Vagina (tissue), 2 donors: ENCODE measurements at regions not wholly inside any gene's neighbourhood (a gene's known extent, or its start where the extent isn't known, plus 50 kb on each side); places are given as distances from the start of the nearest gene placed in this dataset.
"Not testable (repeated sequence)": the region's sequence is repeated elsewhere in the genome, so short reads cannot be mapped to it uniquely, and the experiment has no call there.

Source experiments
- DNase-seq, 2 donors: peaks; one replicate each; pipeline ENCODE4 v3.0.0-alpha.2; 2017; ENCODE audit errors: extremely low spot score in 2 of 2
- H3K27ac ChIP-seq: fragments of 200-600 bp; sonication (generic); one replicate; pipeline ENCODE4 v1.5.1; 2019
- H3K27me3 ChIP-seq: fragments of 200-600 bp; sonication (generic); one replicate; pipeline ENCODE4 v1.5.1; 2019
- H3K36me3 ChIP-seq, 2 donors: fragments of 200-600 bp; sonication (generic); one replicate each; pipeline ENCODE4 v1.5.1; 2017 to 2019
- H3K4me1 ChIP-seq: fragments of 200-600 bp; sonication (generic); one replicate; pipeline ENCODE4 v1.5.1; 2019
- H3K4me3 ChIP-seq, 2 donors: fragments of 200-600 bp; sonication (generic); 1 replicate in 1 of 2; 2 replicates in 1 of 2; pipeline ENCODE4 v1.5.1; 2016 to 2019
- H3K9me3 ChIP-seq: fragments of 200-600 bp; sonication (generic); one replicate; pipeline ENCODE4 v1.5.1; 2019
- POLR2A ChIP-seq, 2 donors: fragments of 450-650 bp; IDR thresholded peaks; one replicate each; pipeline ENCODE4 v1.6.1; 2017; ENCODE audit warnings: antibody characterized with exemption in 2 of 2, mild to moderate bottlenecking in 2 of 2, moderate library complexity in 2 of 2
- POLR2AphosphoS5 ChIP-seq, 2 donors: sonication (generic); formaldehyde crosslinking; IDR thresholded peaks; one replicate each; pipeline ENCODE4 v1.9.0; 2017; ENCODE audit warnings: antibody characterized with exemption in 2 of 2, mild to moderate bottlenecking in 2 of 2, low read depth in 1 of 2; ENCODE audit not compliant: insufficient read depth in 1 of 2
- intact Hi-C: fragments of 100-400 bp; cut with DNase I; formaldehyde crosslinking; loops from one replicate; pipeline ENCODE4 v1.15.1; 2023
- TF ChIP-seq, protein P1 (sequence below), 3 experiments: fragments of 450-650 bp in 2 of 3; fragments of 200-600 bp in 1 of 3; sonication (generic) in 1 of 3; IDR thresholded peaks; one replicate each; pipeline ENCODE4 v1.5.1; 2017 to 2019; ENCODE audit warnings: antibody characterized with exemption in 3 of 3, mild to moderate bottlenecking in 2 of 3, moderate library complexity in 2 of 3

DNA sequence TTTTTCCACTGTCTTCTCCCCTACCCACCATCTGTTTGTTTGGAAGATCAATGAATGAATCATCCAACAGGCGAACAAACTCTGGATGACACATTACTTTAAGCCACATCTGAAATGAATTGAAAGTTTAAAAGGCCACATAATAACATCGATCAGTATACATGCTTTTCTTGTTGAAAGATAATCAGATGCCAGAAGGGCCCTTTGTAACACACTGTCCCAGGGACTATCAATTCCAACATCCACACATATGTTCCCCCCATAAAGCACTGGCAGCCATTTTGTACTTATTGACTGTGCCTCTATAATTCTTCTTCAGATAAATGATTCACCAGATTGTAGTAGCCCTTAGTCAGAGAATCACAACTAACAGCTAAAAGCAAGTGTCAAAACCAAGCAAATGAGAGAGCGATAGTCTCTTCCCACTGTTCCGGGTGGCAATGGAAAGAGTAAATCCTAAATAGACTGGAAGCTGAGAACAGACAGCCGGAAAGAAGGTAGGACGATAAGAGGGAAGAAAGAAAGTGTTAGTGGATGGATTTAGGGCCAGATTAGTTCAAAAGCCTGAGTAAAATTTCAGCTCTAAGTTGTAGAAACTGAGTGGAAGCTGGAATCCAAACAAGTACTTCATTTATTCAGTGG, 184.9 kb upstream of the TENT5A start:
- Histone ChIP-seq H3K9me3 (no peaks in the 10 kb centered on the region), H3K36me3 (no peaks in the 10 kb centered on the region), H3K27ac (peak overlapping the region; percentile 12), H3K27me3 (no peaks in the 10 kb centered on the region), H3K4me3 (no peak overlapping the region), H3K4me1 (no peaks in the 10 kb centered on the region)
- TF ChIP-seq POLR2A (IDR thresholded peaks at IDR 0.05) = no peak
- TF ChIP-seq POLR2AphosphoS5 (IDR thresholded peaks at IDR 0.05; ENCODE audit: insufficient read depth in 1 of 2, low read depth in 1 of 2) = no peak
- TF ChIP-seq, protein P1, sequence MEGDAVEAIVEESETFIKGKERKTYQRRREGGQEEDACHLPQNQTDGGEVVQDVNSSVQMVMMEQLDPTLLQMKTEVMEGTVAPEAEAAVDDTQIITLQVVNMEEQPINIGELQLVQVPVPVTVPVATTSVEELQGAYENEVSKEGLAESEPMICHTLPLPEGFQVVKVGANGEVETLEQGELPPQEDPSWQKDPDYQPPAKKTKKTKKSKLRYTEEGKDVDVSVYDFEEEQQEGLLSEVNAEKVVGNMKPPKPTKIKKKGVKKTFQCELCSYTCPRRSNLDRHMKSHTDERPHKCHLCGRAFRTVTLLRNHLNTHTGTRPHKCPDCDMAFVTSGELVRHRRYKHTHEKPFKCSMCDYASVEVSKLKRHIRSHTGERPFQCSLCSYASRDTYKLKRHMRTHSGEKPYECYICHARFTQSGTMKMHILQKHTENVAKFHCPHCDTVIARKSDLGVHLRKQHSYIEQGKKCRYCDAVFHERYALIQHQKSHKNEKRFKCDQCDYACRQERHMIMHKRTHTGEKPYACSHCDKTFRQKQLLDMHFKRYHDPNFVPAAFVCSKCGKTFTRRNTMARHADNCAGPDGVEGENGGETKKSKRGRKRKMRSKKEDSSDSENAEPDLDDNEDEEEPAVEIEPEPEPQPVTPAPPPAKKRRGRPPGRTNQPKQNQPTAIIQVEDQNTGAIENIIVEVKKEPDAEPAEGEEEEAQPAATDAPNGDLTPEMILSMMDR (IDR thresholded peaks at IDR 0.05) = no peak
- no peak for DNase-seq
- intact Hi-C loops = no loop called here

DNA sequence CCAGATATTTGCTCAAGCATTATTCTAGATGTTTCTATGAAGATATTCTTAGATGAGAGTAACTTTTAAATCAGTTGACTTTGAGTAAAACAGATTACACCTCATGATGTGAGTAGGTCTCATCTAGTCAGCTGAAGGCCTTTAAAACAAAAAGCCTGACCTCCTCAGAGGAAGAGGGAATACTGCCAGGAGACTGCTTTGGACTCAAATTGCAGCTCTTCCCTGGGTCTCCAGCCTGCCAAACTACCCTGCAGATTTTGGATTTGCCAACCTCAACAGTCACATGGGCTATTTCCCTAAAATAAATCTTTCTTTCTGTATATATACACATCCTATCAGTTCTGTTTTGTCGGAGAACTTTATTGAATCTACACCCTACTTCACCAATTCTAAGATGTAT, 182.5 kb upstream of the TENT5A start:
- DNase-seq = no peak
- intact Hi-C loops = no loop called here
- no peaks in the 10 kb centered on the region for H3K27me3 ChIP-seq
- TF ChIP-seq, protein P1 (IDR thresholded peaks at IDR 0.05) = no peak
- TF ChIP-seq POLR2AphosphoS5 (IDR thresholded peaks at IDR 0.05; ENCODE audit: insufficient read depth in 1 of 2, low read depth in 1 of 2) (no peak), POLR2A (IDR thresholded peaks at IDR 0.05) (no peak)
- H3K4me3 ChIP-seq = no peak overlapping the region
- H3K27ac ChIP-seq = no peak overlapping the region
- no peaks in the 10 kb centered on the region for H3K36me3 ChIP-seq
- H3K9me3 ChIP-seq = no peaks in the 10 kb centered on the region
- H3K4me1 ChIP-seq = no peaks in the 10 kb centered on the region

DNA sequence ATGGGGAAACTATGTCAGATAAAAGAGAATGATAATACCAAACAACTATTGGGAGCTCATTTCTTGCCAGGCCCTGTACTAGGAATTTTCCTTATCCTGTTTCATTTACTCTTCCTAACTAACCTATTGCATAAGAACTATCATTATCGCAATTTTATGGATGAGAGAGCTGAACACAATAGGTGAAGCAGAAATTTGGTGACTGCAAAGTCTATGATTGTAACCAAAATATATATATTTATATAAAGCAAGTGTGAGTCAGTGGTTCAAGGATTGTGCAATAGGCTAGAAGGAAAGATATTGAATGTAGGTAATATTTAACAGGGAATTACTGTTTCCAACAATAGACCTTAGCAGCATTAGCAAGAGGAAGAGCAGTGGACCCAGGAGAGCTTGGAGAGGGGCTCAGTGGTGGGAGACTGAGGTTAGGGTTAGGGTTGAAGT, 181.1 kb upstream of the TENT5A start:
- Histone ChIP-seq H3K9me3 (no peaks in the 10 kb centered on the region), H3K4me1 (no peaks in the 10 kb centered on the region), H3K27me3 (no peaks in the 10 kb centered on the region), H3K36me3 (no peaks in the 10 kb centered on the region), H3K27ac (no peak overlapping the region), H3K4me3 (no peak overlapping the region)
- TF ChIP-seq POLR2A (IDR thresholded peaks at IDR 0.05) = no peak
- TF ChIP-seq, protein P1 (IDR thresholded peaks at IDR 0.05) = no peak
- TF ChIP-seq POLR2AphosphoS5 (IDR thresholded peaks at IDR 0.05; ENCODE audit: insufficient read depth in 1 of 2, low read depth in 1 of 2) = no peak
- no peak for DNase-seq
- intact Hi-C loops = no loop called here

DNA sequence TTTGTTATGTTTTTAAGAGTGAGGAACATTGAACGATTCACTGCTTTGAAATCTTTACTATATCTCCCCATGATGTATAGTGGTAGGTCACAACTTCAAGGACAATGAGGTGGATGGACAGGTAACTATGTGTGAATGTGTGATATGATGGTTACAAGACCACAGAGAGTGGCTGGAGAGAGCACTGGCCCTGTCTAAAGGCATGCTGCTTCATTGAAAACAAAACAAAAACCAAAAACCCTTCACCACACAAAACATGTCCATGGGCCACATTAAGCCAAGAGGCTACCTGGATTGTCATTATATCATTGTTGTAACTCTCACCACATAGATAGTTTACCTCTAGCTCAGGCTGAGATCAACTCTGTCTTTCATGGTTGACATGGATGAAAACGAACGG, 180.6 kb upstream of the TENT5A start:
- DNase-seq = no peak
- Histone ChIP-seq H3K4me1 (no peaks in the 10 kb centered on the region), H3K27me3 (no peaks in the 10 kb centered on the region), H3K27ac (no peak overlapping the region), H3K4me3 (no peak overlapping the region), H3K9me3 (no peaks in the 10 kb centered on the region), H3K36me3 (no peaks in the 10 kb centered on the region)
- TF ChIP-seq POLR2A (IDR thresholded peaks at IDR 0.05) = no peak
- intact Hi-C loops = no loop called here

DNA sequence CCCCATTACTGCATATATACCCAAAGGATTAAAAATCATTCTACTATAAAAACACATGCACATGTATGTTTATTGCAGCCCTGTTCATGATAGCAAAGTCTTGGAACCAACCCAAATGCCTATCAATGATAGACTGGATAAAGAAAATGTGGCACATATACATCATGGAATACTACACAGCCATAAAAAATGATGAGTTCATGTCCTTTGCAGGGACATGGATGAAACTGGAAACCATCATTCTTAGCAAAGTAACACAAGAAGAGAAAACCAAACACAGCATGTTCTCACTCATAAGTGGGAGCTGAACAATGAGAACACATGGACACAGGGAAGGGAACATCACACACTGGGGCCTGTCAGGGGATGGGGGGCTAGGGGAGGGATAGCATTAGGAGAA, 180.0 kb upstream of the TENT5A start:
- H3K27me3 ChIP-seq, H3K4me1 ChIP-seq, H3K9me3 ChIP-seq, H3K36me3 ChIP-seq, H3K4me3 ChIP-seq, H3K27ac ChIP-seq, DNase-seq, intact Hi-C loops: not testable (repeated sequence)

DNA sequence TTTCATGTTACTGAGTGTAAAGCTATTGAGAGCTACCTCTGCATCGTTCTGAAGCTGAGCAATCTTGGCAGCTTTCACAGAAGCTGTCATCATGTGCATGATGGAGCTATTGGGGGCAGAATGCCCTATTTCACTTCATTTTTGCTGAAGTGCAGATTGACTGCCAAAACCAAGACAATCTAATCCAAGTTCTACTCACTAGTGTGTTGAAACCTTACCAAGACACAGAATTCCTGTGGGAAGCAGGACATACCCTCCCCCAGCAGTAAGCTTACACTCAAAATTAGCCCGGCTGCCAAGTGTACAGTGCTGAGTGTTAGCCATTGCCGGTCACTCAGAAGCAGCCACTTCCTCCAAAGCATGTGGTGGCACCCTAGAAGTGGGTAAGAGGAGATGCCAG, 177.3 kb upstream of the TENT5A start:
- Histone ChIP-seq H3K27me3 (no peaks in the 10 kb centered on the region), H3K9me3 (no peaks in the 10 kb centered on the region), H3K36me3 (no peaks in the 10 kb centered on the region), H3K4me1 (no peaks in the 10 kb centered on the region), H3K27ac (no peak overlapping the region), H3K4me3 (no peak overlapping the region)
- no peak for DNase-seq
- intact Hi-C loops = no loop called here
- TF ChIP-seq, protein P1 (IDR thresholded peaks at IDR 0.05) = no peak
- TF ChIP-seq POLR2A (IDR thresholded peaks at IDR 0.05) = no peak
- TF ChIP-seq POLR2AphosphoS5 (IDR thresholded peaks at IDR 0.05; ENCODE audit: insufficient read depth in 1 of 2, low read depth in 1 of 2) = no peak
